Astrocyte (in vitro differentiated cells and primary cell): ENCODE measurements at regions not wholly inside any gene's neighbourhood (a gene's known extent, or its start where the extent isn't known, plus 50 kb on each side); places are given as distances from the start of the nearest gene placed in this dataset.

Experiments
- DNase-seq: peaks from one replicate; pipeline ENCODE4 v3.0.0-alpha.2; 2010; ENCODE audit warnings: low read depth
- FAIRE-seq: peaks from 2 replicates; lab custom pipeline; 2011; peaks lifted over from hg19 to GRCh38; lab: Jason Lieb, UNC
- H2AFZ ChIP-seq: 2 replicates; pipeline ENCODE4 v1.6.0; 2012; ENCODE audit warnings: low read depth, low read length, inconsistent platforms
- H3K27ac ChIP-seq: 2 replicates; pipeline ENCODE4 v1.5.1; 2011; ENCODE audit warnings: low read depth, low read length, inconsistent platforms
- H3K27me3 ChIP-seq: 2 replicates; pipeline ENCODE4 v1.6.0; 2011; ENCODE audit warnings: low read length, inconsistent platforms; ENCODE audit not compliant: insufficient read depth
- H3K36me3 ChIP-seq: 2 replicates; pipeline ENCODE4 v1.5.1; 2011; ENCODE audit warnings: low read length, inconsistent platforms; ENCODE audit not compliant: insufficient read depth
- H3K4me1 ChIP-seq: 2 replicates; pipeline ENCODE4 v1.5.1; 2011; ENCODE audit warnings: low read length, inconsistent platforms; ENCODE audit not compliant: insufficient read depth
- H3K4me2 ChIP-seq: 2 replicates; pipeline ENCODE4 v1.6.0; 2012; ENCODE audit warnings: low read length, inconsistent platforms
- H3K4me3 ChIP-seq: 2 replicates; pipeline ENCODE4 v1.5.1; 2011; ENCODE audit warnings: low read depth, mild to moderate bottlenecking, low read length, inconsistent platforms; ENCODE audit not compliant: insufficient read depth
- H3K79me2 ChIP-seq: 2 replicates; pipeline ENCODE4 v1.6.0; 2012; ENCODE audit warnings: mild to moderate bottlenecking, low read length, inconsistent platforms; ENCODE audit not compliant: insufficient read depth
- H3K9ac ChIP-seq: 2 replicates; pipeline ENCODE4 v1.6.0; 2012; ENCODE audit warnings: mild to moderate bottlenecking, low read length, inconsistent platforms
- H3K9me3 ChIP-seq: 2 replicates; pipeline ENCODE4 v1.5.1; 2012; ENCODE audit warnings: low read depth, mild to moderate bottlenecking, low read length, inconsistent platforms; ENCODE audit not compliant: insufficient read depth
- H4K20me1 ChIP-seq: 2 replicates; pipeline ENCODE4 v1.6.0; 2012; ENCODE audit warnings: low read length, inconsistent platforms; ENCODE audit not compliant: insufficient read depth
- H3K27ac Mint-ChIP-seq: one replicate; pipeline ENCODE4 v1.8.0; 2021; ENCODE audit warnings: mild to moderate bottlenecking, mixed read lengths; ENCODE audit not compliant: unreplicated experiment
- H3K27me3 Mint-ChIP-seq: one replicate; pipeline ENCODE4 v1.8.0; 2021; ENCODE audit warnings: low read depth, mixed read lengths; ENCODE audit not compliant: unreplicated experiment
- H3K36me3 Mint-ChIP-seq: one replicate; pipeline ENCODE4 v1.8.0; 2021; ENCODE audit warnings: low read depth, mixed read lengths; ENCODE audit not compliant: unreplicated experiment
- H3K4me1 Mint-ChIP-seq: one replicate; pipeline ENCODE4 v1.8.0; 2021; ENCODE audit warnings: low read depth, mixed read lengths; ENCODE audit not compliant: unreplicated experiment
- H3K4me3 Mint-ChIP-seq: one replicate; pipeline ENCODE4 v1.8.0; 2021; ENCODE audit warnings: mild to moderate bottlenecking, moderate library complexity, mixed read lengths; ENCODE audit not compliant: unreplicated experiment
- H3K9me3 Mint-ChIP-seq: one replicate; pipeline ENCODE4 v1.8.0; 2021; ENCODE audit warnings: mild to moderate bottlenecking, mixed read lengths; ENCODE audit not compliant: unreplicated experiment
- CTCF ChIP-seq: IDR thresholded peaks from 2 replicates; pipeline ENCODE4 v1.5.1; 2011; ENCODE audit warnings: low read depth, mild to moderate bottlenecking, inconsistent platforms, low read length, moderate library complexity; ENCODE audit not compliant: insufficient read depth
- EZH2 ChIP-seq: IDR thresholded peaks from 2 replicates; pipeline ENCODE4 v1.6.1; 2012; ENCODE audit warnings: mild to moderate bottlenecking, low read length, inconsistent platforms; ENCODE audit not compliant: insufficient read depth

- no peaks in the 10 kb centered on the region for H3K27me3 Mint-ChIP-seq
- no peaks in the 10 kb centered on the region for H3K27me3 ChIP-seq
- H3K36me3 ChIP-seq = no peaks in the 10 kb centered on the region
- H3K4me3 Mint-ChIP-seq = no peak overlapping the region
- H3K4me3 ChIP-seq = no peak overlapping the region
- H2AFZ ChIP-seq = no peak overlapping the region
- TF ChIP-seq EZH2 (no peak), CTCF (no peak)
- no peak overlapping the region for H3K27ac Mint-ChIP-seq
- H3K9me3 Mint-ChIP-seq = no peaks in the 10 kb centered on the region
- H3K27ac ChIP-seq = no peak overlapping the region
- no peaks in the 10 kb centered on the region for H4K20me1 ChIP-seq
- FAIRE-seq (no peak), DNase-seq (no peak)
- no peaks in the 10 kb centered on the region for H3K4me1 ChIP-seq
- no peaks in the 10 kb centered on the region for H3K9me3 ChIP-seq
- no peaks in the 10 kb centered on the region for H3K79me2 ChIP-seq
- no peaks in the 10 kb centered on the region for H3K36me3 Mint-ChIP-seq
- H3K4me1 Mint-ChIP-seq = peaks cover 2% of the 10 kb centered on the region
- no peak overlapping the region for H3K9ac ChIP-seq
- H3K4me2 ChIP-seq = no peak overlapping the region
Observed at GRCh38 chr14:40053416-40053815, 621.2 kb upstream of the FBXO33 start.

- no peaks in the 10 kb centered on the region for H3K79me2 ChIP-seq
- TF ChIP-seq EZH2 (no peak), CTCF (no peak)
- H3K27ac Mint-ChIP-seq = no peak overlapping the region
- no peak overlapping the region for H2AFZ ChIP-seq
- H3K4me1 Mint-ChIP-seq = no peaks in the 10 kb centered on the region
- no peak overlapping the region for H3K4me3 ChIP-seq
- no peak overlapping the region for H3K4me3 Mint-ChIP-seq
- H3K4me2 ChIP-seq = no peak overlapping the region
- no peaks in the 10 kb centered on the region for H3K27me3 Mint-ChIP-seq
- FAIRE-seq = no peak
- H3K27ac ChIP-seq = no peak overlapping the region
- DNase-seq = no peak
- H3K9ac ChIP-seq = no peak overlapping the region
- no peaks in the 10 kb centered on the region for H3K9me3 Mint-ChIP-seq
- no peaks in the 10 kb centered on the region for H3K36me3 Mint-ChIP-seq
- H3K27me3 ChIP-seq = no peaks in the 10 kb centered on the region
- H3K4me1 ChIP-seq = no peaks in the 10 kb centered on the region
- no peaks in the 10 kb centered on the region for H3K36me3 ChIP-seq
- H4K20me1 ChIP-seq = no peaks in the 10 kb centered on the region
- no peaks in the 10 kb centered on the region for H3K9me3 ChIP-seq
Observed at GRCh38 chr14:40028991-40029390, 596.8 kb upstream of the FBXO33 start.

GRCh38 chr14:40025101-40025500 is 592.9 kb upstream of the FBXO33 start:
- no peak overlapping the region for H3K4me3 Mint-ChIP-seq
- no peak overlapping the region for H3K27ac Mint-ChIP-seq
- Histone ChIP-seq H3K9me3 (no peaks in the 10 kb centered on the region), H2AFZ (no peak overlapping the region), H3K4me3 (no peak overlapping the region), H3K4me2 (no peak overlapping the region), H3K79me2 (no peaks in the 10 kb centered on the region), H4K20me1 (no peaks in the 10 kb centered on the region), H3K27me3 (no peaks in the 10 kb centered on the region), H3K27ac (no peak overlapping the region), H3K36me3 (no peaks in the 10 kb centered on the region), H3K4me1 (no peaks in the 10 kb centered on the region), H3K9ac (no peak overlapping the region)
- no peak for DNase-seq
- H3K9me3 Mint-ChIP-seq = no peaks in the 10 kb centered on the region
- no peak for FAIRE-seq
- TF ChIP-seq EZH2 = no peak
- no peak for TF ChIP-seq CTCF
- H3K36me3 Mint-ChIP-seq = no peaks in the 10 kb centered on the region
- no peaks in the 10 kb centered on the region for H3K27me3 Mint-ChIP-seq
- no peaks in the 10 kb centered on the region for H3K4me1 Mint-ChIP-seq
